ENCODE measurements at regions not wholly inside any gene's neighbourhood (a gene's known extent, or its start where the extent isn't known, plus 50 kb on each side); places are given as distances from the start of the nearest gene placed in this dataset.

DNA sequence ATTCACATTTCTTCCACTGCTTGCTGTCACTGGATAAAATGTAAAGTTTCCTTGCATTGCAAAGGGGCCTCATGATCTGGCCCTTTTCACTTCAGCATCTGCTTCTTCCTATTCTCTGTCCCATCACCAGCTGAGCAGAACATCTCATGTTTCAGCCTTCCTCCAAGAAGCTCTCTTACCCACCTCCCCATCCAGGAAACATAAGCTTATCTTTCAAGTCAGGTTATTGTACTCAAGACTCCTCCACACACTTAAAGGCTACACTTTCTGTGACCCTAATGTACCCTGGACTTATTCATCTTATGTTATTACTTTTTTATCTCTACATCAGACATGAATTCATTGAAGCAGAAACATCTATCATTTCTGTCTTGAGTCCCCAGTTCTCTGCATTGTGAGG, 230.5 kb downstream of the PMAIP1 start:
- no TSS peak for BruUV-seq (replicated peaks)

DNA sequence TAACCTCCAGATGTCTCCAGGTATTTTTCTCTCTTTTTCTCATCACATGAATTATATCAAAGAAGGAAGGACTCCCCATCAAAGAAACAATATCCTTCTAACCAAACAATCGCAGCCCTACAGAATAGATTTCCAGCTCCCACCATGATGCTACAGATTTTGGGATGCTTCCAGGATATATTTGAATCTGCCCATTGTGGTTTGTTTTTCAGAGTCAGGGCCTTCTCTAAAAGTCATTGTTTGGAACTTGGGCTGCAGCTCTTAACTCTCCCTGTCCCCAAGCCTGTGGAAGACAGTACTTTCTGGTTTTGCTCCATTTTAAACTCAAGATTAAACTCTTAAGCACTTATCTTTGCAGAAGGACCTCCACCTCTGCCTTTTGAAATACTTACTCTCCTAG, 223.2 kb downstream of the PMAIP1 start:
- TF ChIP-seq, protein P1, sequence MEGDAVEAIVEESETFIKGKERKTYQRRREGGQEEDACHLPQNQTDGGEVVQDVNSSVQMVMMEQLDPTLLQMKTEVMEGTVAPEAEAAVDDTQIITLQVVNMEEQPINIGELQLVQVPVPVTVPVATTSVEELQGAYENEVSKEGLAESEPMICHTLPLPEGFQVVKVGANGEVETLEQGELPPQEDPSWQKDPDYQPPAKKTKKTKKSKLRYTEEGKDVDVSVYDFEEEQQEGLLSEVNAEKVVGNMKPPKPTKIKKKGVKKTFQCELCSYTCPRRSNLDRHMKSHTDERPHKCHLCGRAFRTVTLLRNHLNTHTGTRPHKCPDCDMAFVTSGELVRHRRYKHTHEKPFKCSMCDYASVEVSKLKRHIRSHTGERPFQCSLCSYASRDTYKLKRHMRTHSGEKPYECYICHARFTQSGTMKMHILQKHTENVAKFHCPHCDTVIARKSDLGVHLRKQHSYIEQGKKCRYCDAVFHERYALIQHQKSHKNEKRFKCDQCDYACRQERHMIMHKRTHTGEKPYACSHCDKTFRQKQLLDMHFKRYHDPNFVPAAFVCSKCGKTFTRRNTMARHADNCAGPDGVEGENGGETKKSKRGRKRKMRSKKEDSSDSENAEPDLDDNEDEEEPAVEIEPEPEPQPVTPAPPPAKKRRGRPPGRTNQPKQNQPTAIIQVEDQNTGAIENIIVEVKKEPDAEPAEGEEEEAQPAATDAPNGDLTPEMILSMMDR (IDR thresholded peaks at IDR 0.05; ENCODE audit: insufficient read depth in 1 of 2, low read depth in 1 of 2, low read length in 1 of 2, severe bottlenecking in 1 of 2, unreplicated experiment in 1 of 2) = no peak
- no peak for DNase-seq
- no peaks in the 10 kb centered on the region for H3K27me3 Mint-ChIP-seq (ENCODE audit: insufficient read depth, unreplicated experiment)
- no peaks in the 10 kb centered on the region for H3K9me3 ChIP-seq
- ChIA-PET CTCF (no interaction called here), POLR2A (no interaction called here)
- no peaks in the 10 kb centered on the region for H3K4me1 Mint-ChIP-seq (ENCODE audit: low read depth, unreplicated experiment)
- intact Hi-C loops (cut with micrococcal nuclease; ENCODE audit: unreplicated experiment) = no loop called here
- H3K27me3 ChIP-seq (replicated peaks; ENCODE audit: control insufficient read depth, insufficient read depth, low read length) = no peaks in the 10 kb centered on the region
- H3K36me3 ChIP-seq (ENCODE audit: control insufficient read depth, insufficient read depth, low read length) = no peaks in the 10 kb centered on the region
- no peaks in the 10 kb centered on the region for H3K9me3 Mint-ChIP-seq (ENCODE audit: unreplicated experiment)
- no peak overlapping the region for H3K4me3 ChIP-seq (ENCODE audit: low read depth, low read length)
- no TSS peak for BruUV-seq (replicated peaks)
- no peaks in the 10 kb centered on the region for H3K4me1 ChIP-seq
- H3K4me3 Mint-ChIP-seq (ENCODE audit: unreplicated experiment) = no peak overlapping the region
- H3K27ac Mint-ChIP-seq (ENCODE audit: unreplicated experiment) = no peak overlapping the region
- no peaks in the 10 kb centered on the region for H3K36me3 Mint-ChIP-seq (ENCODE audit: insufficient read depth, unreplicated experiment)

More for the DNA sequence above, 230.5 kb downstream of the PMAIP1 start:
- CTCF ChIA-PET = no interaction called here
- no peak overlapping the region for H3K4me3 ChIP-seq (ENCODE audit: low read depth, low read length)
- no peaks in the 10 kb centered on the region for H3K36me3 ChIP-seq (ENCODE audit: control insufficient read depth, insufficient read depth, low read length)
- DNase-seq = no peak
- no peaks in the 10 kb centered on the region for H3K4me1 ChIP-seq
- POLR2A ChIA-PET = no interaction called here
- TF ChIP-seq, protein P1 (IDR thresholded peaks at IDR 0.05; ENCODE audit: insufficient read depth in 1 of 2, low read depth in 1 of 2, low read length in 1 of 2, severe bottlenecking in 1 of 2, unreplicated experiment in 1 of 2) = no peak
- H3K9me3 ChIP-seq = no peaks in the 10 kb centered on the region
- H3K27me3 Mint-ChIP-seq (ENCODE audit: insufficient read depth, unreplicated experiment) = no peaks in the 10 kb centered on the region
- no peaks in the 10 kb centered on the region for H3K4me1 Mint-ChIP-seq (ENCODE audit: low read depth, unreplicated experiment)
- H3K9me3 Mint-ChIP-seq (ENCODE audit: unreplicated experiment) = no peaks in the 10 kb centered on the region
- no peak overlapping the region for H3K27ac Mint-ChIP-seq (ENCODE audit: unreplicated experiment)
- no peaks in the 10 kb centered on the region for H3K36me3 Mint-ChIP-seq (ENCODE audit: insufficient read depth, unreplicated experiment)
- H3K27me3 ChIP-seq (replicated peaks; ENCODE audit: control insufficient read depth, insufficient read depth, low read length) = no peaks in the 10 kb centered on the region
- intact Hi-C loops (cut with micrococcal nuclease; ENCODE audit: unreplicated experiment) = no loop called here
- no peak overlapping the region for H3K4me3 Mint-ChIP-seq (ENCODE audit: unreplicated experiment)

DNA sequence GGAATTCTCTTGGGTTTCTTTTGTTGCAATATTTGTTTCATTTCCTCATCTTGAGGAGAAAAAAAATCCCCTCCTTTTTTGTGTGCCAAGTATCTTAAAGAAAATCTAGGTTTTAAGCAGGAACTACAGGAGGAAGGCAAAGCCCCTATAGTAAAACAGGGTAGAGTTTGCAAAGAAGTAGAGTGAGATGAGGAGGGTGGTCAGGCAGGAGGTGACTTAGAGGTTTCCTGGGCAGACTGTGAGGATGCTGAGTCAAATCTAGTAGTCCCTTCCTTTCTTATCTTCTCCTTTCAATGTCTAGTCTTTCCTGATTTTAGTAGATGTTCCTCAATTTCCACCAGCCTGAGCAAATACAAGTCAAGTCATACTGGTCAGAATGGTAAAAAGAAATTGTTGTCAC, 222.5 kb downstream of the PMAIP1 start:
- BruUV-seq (replicated peaks) = no TSS peak
- POLR2A ChIA-PET = no interaction called here

More for the DNA sequence above, 222.5 kb downstream of the PMAIP1 start:
- TF ChIP-seq, protein P1 (IDR thresholded peaks at IDR 0.05; ENCODE audit: insufficient read depth in 1 of 2, low read depth in 1 of 2, low read length in 1 of 2, severe bottlenecking in 1 of 2, unreplicated experiment in 1 of 2) = no peak
- CTCF ChIA-PET = no interaction called here
- intact Hi-C loops (cut with micrococcal nuclease; ENCODE audit: unreplicated experiment) = no loop called here
- Mint-ChIP-seq H3K4me1 (ENCODE audit: low read depth, unreplicated experiment) (peaks cover 3% of the 10 kb centered on the region), H3K27ac (ENCODE audit: unreplicated experiment) (no peak overlapping the region), H3K4me3 (ENCODE audit: unreplicated experiment) (no peak overlapping the region), H3K36me3 (ENCODE audit: insufficient read depth, unreplicated experiment) (no peaks in the 10 kb centered on the region), H3K27me3 (ENCODE audit: insufficient read depth, unreplicated experiment) (no peaks in the 10 kb centered on the region), H3K9me3 (ENCODE audit: unreplicated experiment) (no peaks in the 10 kb centered on the region)
- no peaks in the 10 kb centered on the region for H3K36me3 ChIP-seq (ENCODE audit: control insufficient read depth, insufficient read depth, low read length)
- no peaks in the 10 kb centered on the region for H3K9me3 ChIP-seq
- no peak for DNase-seq
- no peaks in the 10 kb centered on the region for H3K4me1 ChIP-seq
- no peaks in the 10 kb centered on the region for H3K27me3 ChIP-seq (replicated peaks; ENCODE audit: control insufficient read depth, insufficient read depth, low read length)
- H3K4me3 ChIP-seq (ENCODE audit: low read depth, low read length) = no peak overlapping the region

Data from Caco-2 (cell line).